NOMO-1 treated with DMSO at 0.1 percent for 48 hours (cell line): ENCODE measurements at regions not wholly inside any gene's neighbourhood (a gene's known extent, or its start where the extent isn't known, plus 50 kb on each side); places are given as distances from the start of the nearest gene placed in this dataset.
A peak's percentile ranks its signal among the peaks of the same experiment; 100 is the strongest.
"Not testable (repeated sequence)": the region's sequence is repeated elsewhere in the genome, so short reads cannot be mapped to it uniquely, and the experiment has no call there.

Source experiments
- DNase-seq: peaks from one replicate; lab custom pipeline; 2025; ENCODE audit not compliant: unreplicated experiment; lab: John Stamatoyannopoulos, UW

DNA sequence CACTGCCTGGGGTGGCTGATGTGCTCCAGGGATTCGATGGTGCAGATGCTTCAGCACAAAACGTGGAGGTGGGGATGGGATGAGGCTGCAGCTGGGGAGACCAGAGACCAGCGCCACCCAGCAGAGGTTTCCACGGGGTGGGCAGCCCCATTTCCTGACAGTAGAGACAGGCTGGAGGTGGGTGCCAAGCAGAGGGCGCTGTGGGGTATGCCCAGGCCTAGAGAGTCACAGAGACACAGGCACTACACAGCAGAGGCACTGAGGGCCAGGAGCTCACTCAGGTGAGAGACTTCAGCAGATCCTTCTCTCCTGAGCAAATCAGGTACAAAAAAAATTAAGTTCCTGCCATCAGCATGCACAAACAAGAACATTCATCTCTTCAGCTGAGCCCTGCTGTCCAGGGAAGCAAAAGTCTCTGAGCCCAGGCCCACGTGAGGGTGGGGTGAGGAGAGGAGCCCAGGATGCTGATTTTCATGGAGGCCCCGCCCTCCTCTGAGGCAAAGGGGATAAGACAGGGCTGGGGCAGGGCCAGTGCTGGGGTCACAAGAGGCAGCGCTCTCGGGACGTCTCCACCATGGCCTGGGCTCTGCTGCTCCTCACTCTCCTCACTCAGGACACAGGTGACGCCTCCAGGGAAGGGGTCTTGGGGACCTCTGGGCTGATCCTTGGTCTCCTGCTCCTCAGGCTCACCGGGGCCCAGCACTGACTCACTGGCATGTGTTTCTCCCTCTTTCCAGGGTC lies 53.1 kb downstream of the GGTLC2 start:
- DNase-seq = no peak

DNA sequence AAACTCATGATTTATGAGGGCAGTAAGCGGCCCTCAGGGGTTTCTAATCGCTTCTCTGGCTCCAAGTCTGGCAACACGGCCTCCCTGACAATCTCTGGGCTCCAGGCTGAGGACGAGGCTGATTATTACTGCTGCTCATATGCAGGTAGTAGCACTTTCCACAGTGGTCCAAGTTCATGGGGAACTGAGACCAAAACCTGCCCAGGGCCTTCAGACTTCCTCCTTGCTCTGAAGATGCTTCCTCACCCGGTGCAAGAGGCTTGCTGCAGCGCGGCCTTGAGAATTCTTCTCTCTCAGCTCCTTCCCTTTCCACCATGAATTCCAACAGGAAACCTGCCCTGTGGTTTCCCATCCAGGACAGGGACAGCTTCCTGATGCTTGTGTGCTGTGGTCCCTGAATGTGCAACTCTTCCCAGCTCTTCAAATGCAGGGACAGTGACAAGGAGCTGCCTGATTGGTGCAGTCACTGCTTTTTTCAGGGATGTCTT lies 53.9 kb downstream of the GGTLC2 start:
- DNase-seq = peak; percentile 53

DNA sequence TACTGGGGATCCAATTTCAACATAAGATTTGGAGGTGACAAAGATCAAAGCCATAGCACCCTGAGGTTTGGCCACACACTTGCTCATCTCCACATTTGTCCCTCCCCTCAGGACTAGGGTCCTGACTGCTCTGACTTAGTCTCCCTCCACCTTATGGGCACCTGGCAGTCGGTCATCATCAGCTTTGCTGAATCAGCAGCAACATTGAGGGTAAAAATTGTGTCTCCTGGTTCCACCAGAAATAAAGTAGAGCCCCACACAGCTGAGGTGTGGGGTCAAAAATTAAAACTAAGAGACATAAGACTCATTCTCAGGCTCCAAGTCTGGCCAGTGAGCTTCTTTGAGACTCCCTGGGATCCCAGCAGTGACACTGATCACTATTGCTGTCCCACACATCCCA lies 56.2 kb downstream of the GGTLC2 start:
- no peak for DNase-seq

DNA sequence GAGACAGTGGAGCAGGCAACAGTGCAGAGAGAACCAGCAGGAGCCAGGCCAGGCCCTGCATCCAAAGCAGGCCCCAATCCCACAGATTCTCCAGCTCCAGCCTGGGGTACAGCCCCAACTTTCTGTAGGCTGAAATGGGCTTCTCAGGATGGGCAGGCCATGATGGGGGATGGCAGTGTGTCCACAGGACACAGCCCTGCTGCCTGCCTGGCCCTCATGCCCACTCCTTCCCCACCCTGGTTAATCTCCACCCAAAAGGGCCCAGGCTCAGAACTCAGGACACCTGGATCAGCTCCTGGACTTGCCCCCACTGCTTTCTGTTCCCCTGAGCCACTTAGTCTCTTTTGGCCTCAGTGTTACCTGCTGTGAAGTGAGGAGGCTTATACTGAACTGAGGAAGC lies 57.1 kb downstream of the GGTLC2 start:
- not testable (repeated sequence) for DNase-seq

DNA sequence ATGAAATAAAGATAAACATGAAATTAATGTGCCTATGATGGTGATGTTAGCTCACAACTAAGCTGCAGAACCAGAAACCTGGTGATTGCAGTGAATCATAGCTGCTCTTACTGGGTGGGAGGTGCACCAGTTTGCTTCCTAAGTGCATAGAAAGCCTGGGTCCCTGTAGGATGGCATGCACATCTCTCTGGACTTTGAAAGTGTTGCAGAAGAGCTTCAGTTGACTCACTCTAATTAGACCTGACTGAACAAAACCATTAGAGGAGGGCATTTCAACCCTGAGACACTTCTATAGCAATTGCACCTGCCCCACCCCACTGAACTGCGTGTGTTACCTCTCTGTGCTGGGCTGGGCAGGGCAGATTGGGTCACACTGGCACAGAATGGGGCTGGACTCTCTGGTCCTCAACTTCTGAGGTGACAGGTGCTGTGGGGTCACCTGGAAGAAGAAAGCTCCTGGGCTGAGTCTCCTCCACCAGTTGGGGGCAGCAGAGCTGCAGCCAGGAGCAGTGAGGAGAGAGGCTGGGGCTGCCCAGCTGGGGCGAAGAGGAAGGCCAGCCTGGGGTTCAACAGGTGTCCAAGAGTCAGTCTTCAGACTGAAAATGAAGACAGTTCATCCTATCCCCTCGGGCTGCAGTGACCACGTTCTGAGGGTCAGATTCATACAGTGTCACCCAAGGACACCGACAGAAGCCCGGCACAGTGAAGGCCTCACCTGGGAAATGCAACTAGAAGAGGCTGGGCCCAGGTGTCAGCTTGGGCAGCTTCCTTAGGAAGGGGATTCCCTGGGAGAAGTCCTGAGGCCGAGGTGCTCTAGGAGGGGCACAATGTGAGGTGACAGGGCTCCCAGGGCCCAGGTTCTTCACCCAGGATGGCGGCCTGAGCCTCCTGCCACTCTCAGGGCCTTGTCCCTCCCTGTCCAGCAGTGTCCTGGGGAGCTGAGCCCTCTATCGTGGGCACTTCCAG lies 58.1 kb downstream of the GGTLC2 start:
- no peak for DNase-seq

DNA sequence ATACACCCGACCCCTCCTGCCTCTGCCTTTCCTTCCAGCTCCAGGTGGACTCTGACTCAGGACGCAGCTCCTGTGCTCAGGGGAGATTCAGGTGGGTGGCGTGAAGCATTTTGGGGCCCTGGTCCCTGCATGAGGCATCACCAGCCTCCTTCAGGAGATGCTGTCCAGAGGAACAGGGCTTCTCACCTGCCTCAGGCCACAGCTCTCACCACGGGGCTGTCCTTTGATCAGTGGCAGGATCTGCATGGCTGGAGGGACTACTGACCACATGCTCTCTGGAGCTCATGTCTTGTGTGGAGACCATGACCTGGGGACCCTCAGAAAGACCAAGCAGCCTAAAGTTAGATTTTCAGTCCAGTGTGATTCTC lies 58.8 kb downstream of the GGTLC2 start:
- DNase-seq = no peak

DNA sequence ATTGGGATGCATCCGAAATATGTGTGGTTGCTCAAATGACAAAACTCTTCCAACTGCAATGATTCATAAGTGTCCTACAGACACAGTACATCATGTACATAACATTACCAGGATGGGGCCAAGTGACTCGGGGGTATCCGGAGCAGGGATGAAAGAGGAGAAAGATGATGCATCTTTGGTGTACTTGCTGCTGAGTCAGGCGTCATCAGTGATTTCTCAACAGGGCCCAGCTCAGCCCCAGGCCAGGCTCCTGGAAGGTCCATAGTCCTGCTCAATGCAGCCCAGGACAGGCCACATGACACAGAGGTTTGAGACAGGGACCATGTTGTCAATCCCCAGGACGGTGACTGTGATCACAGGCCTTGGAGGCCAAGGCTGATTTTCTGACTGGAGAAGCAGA lies 59.3 kb downstream of the GGTLC2 start:
- DNase-seq = no peak

DNA sequence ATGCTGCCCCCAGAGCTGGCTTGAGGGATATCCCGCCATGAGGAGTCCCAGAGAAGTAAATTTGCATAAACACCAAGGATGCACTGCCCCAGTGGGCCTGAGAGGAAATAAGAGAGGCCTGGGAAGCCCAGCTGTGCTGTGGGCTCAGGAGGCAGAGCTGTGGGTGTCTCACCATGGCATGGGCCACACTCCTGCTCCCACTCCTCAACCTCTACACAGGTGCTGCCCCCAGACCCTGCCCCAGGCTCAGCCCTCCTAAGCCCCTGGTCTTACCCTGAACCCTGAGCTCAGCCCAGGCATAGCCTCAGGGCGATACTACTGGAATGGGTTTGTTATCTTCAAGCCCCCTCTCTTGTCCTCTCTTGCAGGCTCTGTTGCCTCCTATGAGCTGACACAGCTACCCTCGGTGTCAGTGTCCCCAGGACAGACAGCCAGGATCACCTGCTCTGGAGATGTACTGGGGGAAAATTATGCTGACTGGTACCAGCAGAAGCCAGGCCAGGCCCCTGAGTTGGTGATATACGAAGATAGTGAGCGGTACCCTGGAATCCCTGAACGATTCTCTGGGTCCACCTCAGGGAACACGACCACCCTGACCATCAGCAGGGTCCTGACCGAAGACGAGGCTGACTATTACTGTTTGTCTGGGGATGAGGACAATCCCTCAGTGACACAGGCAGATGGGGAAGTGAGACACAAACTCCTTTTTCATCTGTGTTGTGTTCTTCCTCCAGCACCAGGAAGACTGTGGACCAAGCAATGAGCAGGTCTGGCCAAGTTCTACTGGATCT lies 59.9 kb downstream of the GGTLC2 start:
- no peak for DNase-seq

DNA sequence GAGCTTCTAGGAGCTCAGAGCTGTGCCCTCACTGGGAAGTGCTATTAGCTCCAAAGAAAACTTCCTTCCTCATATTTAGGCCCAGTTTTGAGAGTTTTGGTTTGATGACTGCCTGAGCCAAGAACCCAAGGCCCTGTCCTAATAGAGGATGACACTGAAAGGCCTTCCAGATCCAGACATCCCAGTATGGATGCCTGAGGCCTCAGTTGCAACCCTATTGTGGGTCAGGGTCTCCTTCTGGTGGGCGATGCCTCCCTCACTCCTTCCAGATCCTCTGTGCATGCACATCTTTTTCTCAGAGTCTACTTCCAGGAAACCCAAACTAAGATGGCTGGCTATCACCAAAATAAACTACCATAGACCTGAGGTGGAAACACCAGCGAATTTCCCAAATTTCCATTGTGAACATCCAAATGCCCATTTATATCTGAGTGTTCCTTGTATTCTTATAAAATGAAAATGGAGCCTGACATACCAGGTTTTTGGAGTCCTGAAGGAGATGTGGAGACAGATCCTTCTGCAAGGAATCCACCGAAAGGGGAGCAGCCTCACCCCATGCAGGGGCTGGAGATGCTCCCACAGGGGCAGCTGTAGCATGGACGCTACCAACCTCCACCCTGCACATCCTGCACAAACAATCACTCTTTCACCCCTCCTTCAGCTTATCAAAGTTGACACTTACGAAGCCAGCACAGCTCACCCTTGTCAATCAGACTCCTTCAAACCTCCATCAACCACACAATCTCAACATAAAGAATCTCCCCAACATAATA lies 61.1 kb downstream of the GGTLC2 start:
- DNase-seq = no peak

DNA sequence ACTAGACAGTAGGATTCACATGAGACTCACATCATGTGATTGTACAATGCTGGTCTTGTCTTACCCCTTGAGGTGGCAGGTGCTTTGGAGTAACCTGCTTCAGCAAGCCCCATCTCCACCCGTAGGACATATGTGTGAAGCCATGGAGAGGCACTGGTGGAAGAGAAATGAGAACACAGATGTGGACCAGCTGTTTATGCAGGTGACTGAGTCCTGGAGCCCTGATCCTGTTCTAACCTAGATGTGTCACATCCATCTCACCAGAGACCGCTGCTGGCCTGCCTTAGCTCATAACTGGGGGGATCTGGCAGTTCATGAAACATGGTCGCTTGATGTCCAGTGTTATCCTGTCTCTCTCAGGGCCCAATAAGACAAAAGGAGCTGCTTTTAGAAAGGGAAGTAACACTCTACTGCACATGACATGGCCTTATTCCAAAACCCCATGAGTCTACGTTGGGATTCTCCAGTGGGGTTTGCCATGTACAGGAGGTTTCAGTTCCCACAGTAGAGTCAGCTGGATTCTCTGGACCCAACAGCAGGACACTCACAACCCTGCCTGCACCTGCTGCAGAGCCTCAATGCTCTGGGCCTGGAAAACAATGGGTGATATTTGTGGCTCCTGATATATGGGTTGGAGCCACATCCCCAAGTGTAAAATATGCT lies 62.0 kb downstream of the GGTLC2 start:
- DNase-seq = no peak

DNA sequence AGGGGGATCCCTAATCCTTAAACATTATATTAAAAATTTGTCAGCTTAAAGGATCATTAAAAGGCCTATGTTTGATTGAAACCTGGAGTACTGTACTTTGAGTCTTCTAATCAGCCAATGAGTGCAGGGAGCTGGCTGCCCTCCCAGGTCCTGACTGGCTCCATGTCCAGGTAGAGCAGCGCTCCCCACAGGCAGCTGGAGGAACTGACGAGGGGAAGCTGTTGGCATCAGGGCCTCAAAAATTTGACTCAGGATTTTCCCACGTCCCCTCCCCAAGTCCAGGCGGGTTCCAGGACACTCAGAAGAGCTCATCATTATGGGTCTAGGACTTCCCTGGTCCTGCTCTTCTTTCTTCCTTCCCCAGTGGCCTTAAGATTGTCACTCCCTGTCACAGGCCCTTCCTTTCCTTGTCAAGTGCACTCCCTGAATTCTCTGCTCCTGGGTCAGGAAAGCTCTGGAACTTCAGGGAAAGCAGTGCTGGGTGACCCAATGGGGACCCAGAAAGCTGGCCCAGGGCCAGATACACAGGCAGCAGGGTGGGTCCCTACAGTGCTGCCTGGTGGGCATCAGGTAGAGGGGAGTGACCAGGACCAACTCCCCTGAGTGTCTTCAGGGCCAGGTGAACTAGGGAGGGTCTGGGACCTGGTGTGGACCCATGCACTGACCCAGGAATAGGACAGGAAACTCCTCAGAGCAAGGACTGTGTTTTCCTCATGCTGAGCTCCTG lies 65.5 kb downstream of the GGTLC2 start:
- no peak for DNase-seq

DNA sequence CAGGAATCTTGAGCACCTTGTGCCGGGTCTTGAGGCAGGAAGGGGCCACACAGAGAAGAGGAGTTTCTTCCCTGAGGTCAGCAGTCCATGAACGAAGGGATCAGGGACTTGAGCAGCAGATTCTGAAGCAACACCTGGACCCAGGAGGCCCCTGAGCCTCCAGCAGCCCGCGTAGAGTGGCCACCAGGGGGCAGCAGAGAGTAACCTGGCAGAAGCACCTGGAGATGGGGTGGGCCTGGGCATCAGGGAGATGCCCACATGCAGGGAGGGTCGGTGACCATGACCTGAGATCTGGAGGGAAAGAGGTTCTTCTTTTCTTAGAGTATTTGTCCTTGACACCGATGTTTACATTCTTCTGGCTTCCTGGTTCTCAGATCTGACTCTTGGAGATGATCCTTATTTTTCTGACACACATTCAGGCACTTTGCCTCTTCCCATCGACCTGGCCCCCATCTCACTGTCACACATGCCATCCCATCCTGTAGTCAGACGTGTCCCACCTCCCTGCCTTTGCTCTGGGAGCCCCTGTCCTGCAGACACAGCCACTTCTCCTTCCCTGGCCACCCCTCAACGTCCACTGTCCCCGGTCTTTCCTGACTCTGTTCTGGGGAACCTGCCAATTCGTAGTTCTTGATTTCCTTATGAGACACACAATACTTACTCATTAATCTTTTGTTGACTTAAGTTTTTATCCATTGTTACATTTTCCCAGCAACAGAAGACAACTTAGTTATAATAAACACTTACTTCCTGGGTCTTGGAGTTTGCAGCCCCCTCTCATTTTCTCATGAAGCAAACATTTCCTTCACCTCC lies 66.5 kb downstream of the GGTLC2 start:
- peak; percentile 18 for DNase-seq

DNA sequence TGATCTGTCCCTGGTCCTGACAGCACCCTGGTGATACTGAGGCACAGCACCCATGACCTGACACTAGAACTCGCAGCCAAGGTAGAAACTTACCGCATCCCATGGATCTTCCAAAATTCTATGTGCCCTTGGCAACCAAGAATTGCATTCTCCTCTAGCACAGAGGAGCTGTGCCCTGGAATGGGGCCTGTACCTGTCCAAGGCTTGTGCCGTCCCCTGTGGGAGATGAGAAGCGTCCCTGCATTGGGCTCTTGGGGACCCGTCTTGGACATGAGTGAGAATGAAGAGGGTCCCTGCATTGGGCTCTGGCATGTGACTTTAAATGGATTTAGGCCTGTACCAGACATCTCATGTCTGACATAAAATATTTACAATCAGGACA lies 67.1 kb downstream of the GGTLC2 start:
- no peak for DNase-seq

DNA sequence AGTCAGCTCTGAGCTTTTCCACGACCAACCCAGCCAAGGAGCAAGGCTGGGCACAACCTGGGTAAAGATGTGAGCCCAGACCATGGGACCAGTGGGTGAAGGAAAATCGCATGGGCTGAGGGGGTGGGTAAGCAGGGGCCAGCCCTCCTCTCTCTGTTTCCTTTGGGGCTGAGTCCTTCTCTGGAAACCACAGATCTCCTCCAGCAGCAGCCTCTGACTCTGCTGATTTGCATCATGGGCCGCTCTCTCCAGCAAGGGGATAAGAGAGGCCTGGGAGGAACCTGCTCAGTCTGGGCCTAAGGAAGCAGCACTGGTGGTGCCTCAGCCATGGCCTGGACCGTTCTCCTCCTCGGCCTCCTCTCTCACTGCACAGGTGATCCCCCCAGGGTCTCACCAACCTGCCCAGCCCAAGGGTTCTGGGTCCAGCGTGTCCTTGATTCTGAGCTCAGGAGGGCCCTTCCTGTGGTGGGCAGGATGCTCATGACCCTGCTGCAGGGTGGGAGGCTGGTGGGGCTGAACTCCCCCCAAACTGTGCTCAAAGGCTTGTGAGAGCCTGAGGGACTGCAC lies 67.8 kb downstream of the GGTLC2 start:
- no peak for DNase-seq

DNA sequence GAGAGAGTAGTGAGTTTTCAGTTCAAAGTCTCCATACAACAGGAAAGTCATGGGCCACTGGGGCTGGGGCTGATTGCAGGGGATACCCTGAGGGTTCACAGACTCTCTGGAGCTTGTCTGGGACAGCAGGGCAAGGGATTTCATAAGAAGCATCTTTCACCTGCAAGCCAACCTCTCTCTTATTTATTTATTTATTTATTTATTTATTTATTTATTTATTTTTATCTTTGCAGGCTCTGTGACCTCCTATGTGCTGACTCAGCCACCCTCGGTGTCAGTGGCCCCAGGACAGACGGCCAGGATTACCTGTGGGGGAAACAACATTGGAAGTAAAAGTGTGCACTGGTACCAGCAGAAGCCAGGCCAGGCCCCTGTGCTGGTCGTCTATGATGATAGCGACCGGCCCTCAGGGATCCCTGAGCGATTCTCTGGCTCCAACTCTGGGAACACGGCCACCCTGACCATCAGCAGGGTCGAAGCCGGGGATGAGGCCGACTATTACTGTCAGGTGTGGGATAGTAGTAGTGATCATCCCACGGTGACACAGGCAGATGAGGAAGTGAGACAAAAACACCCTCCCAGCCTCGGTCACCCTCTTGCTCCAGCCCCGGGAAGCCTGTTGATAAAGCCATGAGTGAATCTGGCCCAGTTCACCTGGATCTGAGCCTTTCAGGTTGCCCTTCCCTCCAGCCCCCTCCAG lies 68.4 kb downstream of the GGTLC2 start:
- no peak for DNase-seq

DNA sequence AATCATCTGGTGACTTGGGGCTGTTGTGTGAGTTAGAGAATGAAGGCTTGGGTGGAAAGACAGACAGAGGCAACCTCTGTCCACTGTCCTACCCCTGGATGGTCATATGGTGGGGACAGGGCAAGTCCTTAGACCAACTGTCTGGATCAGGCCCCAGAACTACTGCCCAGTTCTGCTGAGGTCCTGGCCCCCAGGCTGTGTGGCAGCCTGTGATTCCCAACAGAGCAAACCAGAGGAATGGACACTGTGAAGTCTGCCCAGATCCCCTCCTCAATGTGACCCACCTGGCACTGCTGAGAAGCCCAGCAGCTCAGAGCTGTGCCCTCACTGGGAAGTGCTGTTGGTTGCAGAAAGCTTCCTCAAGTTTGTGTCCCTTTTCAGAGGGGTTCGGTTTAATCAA lies 69.0 kb downstream of the GGTLC2 start:
- DNase-seq = no peak

DNA sequence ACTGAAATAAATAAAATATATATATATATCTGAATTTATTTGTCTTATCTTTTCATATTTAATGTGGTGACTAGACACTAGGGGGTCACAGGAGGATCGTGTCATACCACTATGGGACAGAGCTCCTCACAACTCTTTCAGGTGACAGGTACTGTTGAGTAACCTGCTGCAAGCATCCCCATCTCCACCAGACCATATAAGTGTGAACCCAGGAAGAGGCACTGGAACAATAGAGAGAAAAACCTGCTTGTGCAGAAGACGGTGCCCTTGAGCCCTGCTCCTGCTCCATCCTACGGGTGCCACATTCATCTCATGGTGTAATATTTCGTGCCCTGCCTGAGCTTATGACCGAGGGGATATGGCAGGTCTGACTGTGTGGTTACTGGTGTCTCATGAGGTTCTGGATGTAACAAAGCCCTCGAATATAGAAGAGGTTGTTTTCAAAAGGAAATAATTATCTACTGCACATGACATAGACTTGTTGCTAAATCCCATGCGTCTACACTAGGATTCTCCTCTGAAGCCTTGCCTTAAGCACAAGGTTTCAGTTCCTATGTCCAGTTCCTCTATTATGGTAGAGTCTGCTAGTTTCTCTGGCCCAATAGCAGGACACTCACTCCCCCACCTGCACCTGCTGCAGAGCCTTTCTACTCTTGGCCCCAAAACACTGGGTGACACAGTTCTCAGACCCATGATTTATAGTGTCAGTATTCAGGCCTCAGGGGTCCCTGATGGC lies 70.4 kb downstream of the GGTLC2 start:
- peak; percentile 97 for DNase-seq
